Endodermal cell (in vitro differentiated cells): ENCODE measurements at regions not wholly inside any gene's neighbourhood (a gene's known extent, or its start where the extent isn't known, plus 50 kb on each side); places are given as distances from the start of the nearest gene placed in this dataset.

Experiments used
- DNase-seq: peaks from one replicate; pipeline ENCODE4 v3.0.0-alpha.2; 2017
- H3K27ac ChIP-seq: 2 replicates; pipeline ENCODE4 v1.5.1; 2013; ENCODE audit warnings: mild to moderate bottlenecking, low read depth, low read length, moderate library complexity
- H3K27me3 ChIP-seq: 2 replicates; pipeline ENCODE4 v1.6.1; 2013; ENCODE audit warnings: mild to moderate bottlenecking, low read length, moderate library complexity; ENCODE audit not compliant: insufficient read depth, control insufficient read depth, poor library complexity, severe bottlenecking
- H3K36me3 ChIP-seq: 2 replicates; pipeline ENCODE4 v1.7.0; 2013; ENCODE audit warnings: mild to moderate bottlenecking, low read length, moderate library complexity; ENCODE audit not compliant: control insufficient read depth, insufficient read depth
- H3K4me1 ChIP-seq: one replicate; pipeline ENCODE4 v1.7.0; 2013; ENCODE audit warnings: low read length; ENCODE audit not compliant: control insufficient read depth, insufficient read depth
- H3K4me3 ChIP-seq: 2 replicates; pipeline ENCODE4 v1.5.1; 2013; ENCODE audit warnings: mild to moderate bottlenecking, low read length, moderate library complexity
- H3K9ac ChIP-seq: 2 replicates; pipeline ENCODE4 v1.6.1; 2013; ENCODE audit warnings: mild to moderate bottlenecking, low read length, moderate library complexity; ENCODE audit not compliant: poor library complexity, severe bottlenecking; ENCODE audit errors: extremely low read depth
- H3K9me3 ChIP-seq: 2 replicates; pipeline ENCODE4 v1.6.1; 2013; ENCODE audit warnings: mild to moderate bottlenecking, low read length, moderate library complexity; ENCODE audit not compliant: control insufficient read depth
- H3K27ac Mint-ChIP-seq: 2 replicates; pipeline ENCODE4 v1.8.0; 2020; ENCODE audit warnings: mixed read lengths
- H3K27me3 Mint-ChIP-seq: 2 replicates; pipeline ENCODE4 v1.8.0; 2021; ENCODE audit warnings: mild to moderate bottlenecking, mixed read lengths; ENCODE audit not compliant: insufficient read depth
- H3K36me3 Mint-ChIP-seq: 2 replicates; pipeline ENCODE4 v1.8.0; 2020; ENCODE audit warnings: low read depth, mixed read lengths
- H3K4me1 Mint-ChIP-seq: 2 replicates; pipeline ENCODE4 v1.8.0; 2020; ENCODE audit warnings: mixed read lengths
- H3K4me3 Mint-ChIP-seq: 2 replicates; pipeline ENCODE4 v1.8.0; 2020; ENCODE audit warnings: mild to moderate bottlenecking, moderate library complexity, mixed read lengths
- H3K9me3 Mint-ChIP-seq: 2 replicates; pipeline ENCODE4 v1.8.0; 2020; ENCODE audit warnings: mild to moderate bottlenecking, mixed read lengths
- CTCF ChIP-seq: fragments of 200-600 bp; sonication (generic); conservative IDR thresholded peaks from 2 replicates; pipeline ENCODE4 v1.5.0; 2021; ENCODE audit warnings: antibody characterized with exemption, mild to moderate bottlenecking
- WGBS, 2 experiments: methylation state at CpG; one replicate each; pipeline versions ENCODE4 v1.1.5 to v1.1.7; 2013; ENCODE audit warnings: missing lambda C conversion rate in 2 of 2, mixed read lengths in 1 of 2; ENCODE audit not compliant: insufficient coverage in 1 of 2, insufficient read length in 1 of 2; 5-methylcytosine and 5-hydroxymethylcytosine counted together

GRCh38 chr5:173705512-173706044 is 89.1 kb upstream of the BOD1 start:
- H3K36me3 ChIP-seq, result no peaks in the 10 kb centered on the region
- 80 to 95% methylated on average over 2 to 13 of the region's 13 CpGs for WGBS, 2 experiments
- H3K4me3 ChIP-seq, result no peak overlapping the region
- Mint-ChIP-seq H3K9me3 (no peaks in the 10 kb centered on the region), H3K27ac (peak overlapping the region; percentile 52), H3K36me3 (peaks cover 6% of the 10 kb centered on the region), H3K4me3 (no peak overlapping the region), H3K4me1 (peaks cover 4% of the 10 kb centered on the region), H3K27me3 (no peaks in the 10 kb centered on the region)
- H3K27me3 ChIP-seq, result no peaks in the 10 kb centered on the region
- no peak for DNase-seq
- no peaks in the 10 kb centered on the region for H3K4me1 ChIP-seq
- TF ChIP-seq CTCF, result no peak
- H3K9ac ChIP-seq, result no peak overlapping the region
- no peaks in the 10 kb centered on the region for H3K9me3 ChIP-seq
- H3K27ac ChIP-seq, result no peak overlapping the region

DNA sequence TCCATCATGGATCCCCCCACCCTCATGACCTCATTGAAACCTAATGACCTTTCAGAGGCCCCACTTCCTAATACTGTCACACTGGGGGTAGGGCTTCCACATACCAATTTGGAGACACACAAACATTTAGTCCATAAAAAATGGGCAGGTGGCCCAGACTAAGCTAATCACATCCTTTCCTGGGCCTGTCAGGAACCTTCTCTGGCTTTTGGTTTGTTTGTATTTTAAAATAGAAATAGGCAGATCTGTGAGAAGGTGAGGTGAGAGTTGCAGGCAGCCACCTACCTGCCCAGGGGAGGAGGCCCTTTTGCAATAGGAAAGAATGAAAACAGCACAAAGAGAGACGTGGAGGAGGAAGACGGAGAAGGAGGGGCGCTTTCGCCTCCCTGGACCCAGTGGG is 90.2 kb upstream of the BOD1 start:
- Histone ChIP-seq H3K9me3 (no peaks in the 10 kb centered on the region), H3K27ac (no peak overlapping the region), H3K4me3 (no peak overlapping the region), H3K27me3 (no peaks in the 10 kb centered on the region), H3K9ac (no peak overlapping the region), H3K4me1 (no peaks in the 10 kb centered on the region), H3K36me3 (no peaks in the 10 kb centered on the region)
- Mint-ChIP-seq H3K9me3 (no peaks in the 10 kb centered on the region), H3K4me3 (no peak overlapping the region), H3K27me3 (no peaks in the 10 kb centered on the region), H3K36me3 (peaks cover 10% of the 10 kb centered on the region), H3K27ac (no peak overlapping the region), H3K4me1 (peaks cover 4% of the 10 kb centered on the region)
- DNase-seq, result no peak
- WGBS, 2 experiments, result 0 to 75% methylated on average over 1 to 4 of the region's 4 CpGs
- TF ChIP-seq CTCF, result no peak

GRCh38 chr5:173707392-173707791 is 90.9 kb upstream of the BOD1 start:
- Histone ChIP-seq H3K9me3 (no peaks in the 10 kb centered on the region), H3K27me3 (no peaks in the 10 kb centered on the region), H3K4me3 (no peak overlapping the region), H3K36me3 (no peaks in the 10 kb centered on the region), H3K9ac (no peak overlapping the region), H3K27ac (no peak overlapping the region), H3K4me1 (no peaks in the 10 kb centered on the region)
- Mint-ChIP-seq H3K4me1 (peaks cover 6% of the 10 kb centered on the region), H3K9me3 (no peaks in the 10 kb centered on the region), H3K27ac (no peak overlapping the region), H3K36me3 (peaks cover 10% of the 10 kb centered on the region), H3K4me3 (no peak overlapping the region), H3K27me3 (no peaks in the 10 kb centered on the region)
- 89 to 95% methylated on average over 2 to 4 of the region's 4 CpGs for WGBS, 2 experiments
- DNase-seq, result no peak
- TF ChIP-seq CTCF, result no peak
